Liver (tissue), 8 donors: ENCODE measurements at regions not wholly inside any gene's neighbourhood (a gene's known extent, or its start where the extent isn't known, plus 50 kb on each side); places are given as distances from the start of the nearest gene placed in this dataset.

Experiments
- DNase-seq: peaks from one replicate; pipeline ENCODE4 v3.0.0-alpha.2; 2017; ENCODE audit warnings: low spot score
- H3K27ac ChIP-seq, 2 donors: one replicate each; pipeline ENCODE4 v1.7.0; 2013; ENCODE audit warnings: inconsistent platforms in 2 of 2, low read length in 2 of 2, control low read depth in 1 of 2, low read depth in 1 of 2, mild to moderate bottlenecking in 1 of 2
- H3K27me3 ChIP-seq, 4 donors: one replicate each; pipeline versions ENCODE4 v1.6.1 to v1.7.0; 2013; ENCODE audit warnings: low read length in 3 of 4, inconsistent platforms in 1 of 4, mild to moderate bottlenecking in 1 of 4, moderate library complexity in 1 of 4; ENCODE audit not compliant: control insufficient read depth in 4 of 4, insufficient read depth in 4 of 4
- H3K36me3 ChIP-seq, 4 donors: one replicate each; pipeline versions ENCODE4 v1.6.1 to v1.7.0; 2013; ENCODE audit warnings: low read length in 3 of 4, mild to moderate bottlenecking in 3 of 4, low read depth in 1 of 4, moderate library complexity in 1 of 4; ENCODE audit not compliant: control insufficient read depth in 4 of 4, insufficient read depth in 3 of 4
- H3K4me1 ChIP-seq, 4 donors: one replicate each; pipeline versions ENCODE4 v1.6.1 to v1.7.0; 2013; ENCODE audit warnings: low read length in 3 of 4, mild to moderate bottlenecking in 3 of 4, moderate library complexity in 1 of 4; ENCODE audit not compliant: control insufficient read depth in 4 of 4, insufficient read depth in 4 of 4
- H3K4me3 ChIP-seq, 3 donors: one replicate each; pipeline versions ENCODE4 v1.6.1 to v1.7.0; 2013; ENCODE audit warnings: low read length in 3 of 3, control low read depth in 1 of 3, low read depth in 1 of 3, mild to moderate bottlenecking in 1 of 3
- H3K9ac ChIP-seq, 2 donors: one replicate each; pipeline ENCODE4 v1.7.0; 2013; ENCODE audit warnings: low read length in 2 of 2, mild to moderate bottlenecking in 2 of 2, moderate library complexity in 2 of 2, control low read depth in 1 of 2, low read depth in 1 of 2
- H3K9me3 ChIP-seq, 4 donors: one replicate each; pipeline versions ENCODE4 v1.6.1 to v1.7.0; 2013; ENCODE audit warnings: low read length in 3 of 4; ENCODE audit not compliant: control insufficient read depth in 4 of 4
- ATF3 ChIP-seq: IDR thresholded peaks from 2 replicates; pipeline ENCODE4 v1.6.1; 2016; ENCODE audit warnings: antibody characterized with exemption
- CTCF ChIP-seq: fragments of 150-350 bp; IDR thresholded peaks from 2 replicates; pipeline ENCODE4 v1.5.1; 2017; ENCODE audit warnings: improper control_type of control experiment, low read depth, low read length; ENCODE audit not compliant: missing input control
- EGR1 ChIP-seq, 2 donors: IDR thresholded peaks; 2 replicates each; pipeline ENCODE4 v1.6.1; 2016 to 2018; ENCODE audit warnings: antibody characterized with exemption in 2 of 2, low read depth in 2 of 2
- FOXA2 ChIP-seq: IDR thresholded peaks from 2 replicates; pipeline ENCODE4 v1.6.1; 2016; ENCODE audit warnings: antibody characterized with exemption
- REST ChIP-seq: IDR thresholded peaks from 2 replicates; pipeline ENCODE4 v1.6.1; 2016; ENCODE audit warnings: antibody characterized with exemption, mild to moderate bottlenecking
- RXRA ChIP-seq, 2 donors: IDR thresholded peaks; 2 replicates each; pipeline ENCODE4 v1.6.1; 2017 to 2018; ENCODE audit warnings: antibody characterized with exemption in 2 of 2, mild to moderate bottlenecking in 1 of 2
- SP1 ChIP-seq: IDR thresholded peaks from 2 replicates; pipeline ENCODE4 v1.6.1; 2018; ENCODE audit warnings: antibody characterized with exemption, mild to moderate bottlenecking
- YY1 ChIP-seq: IDR thresholded peaks from 2 replicates; pipeline ENCODE4 v1.6.1; 2016; ENCODE audit warnings: antibody characterized with exemption, mild to moderate bottlenecking
- ZBTB33 ChIP-seq: IDR thresholded peaks from 2 replicates; pipeline ENCODE4 v1.6.1; 2016; ENCODE audit warnings: antibody characterized with exemption
- WGBS: extraction: QIAGEN DNeasy Blood & Tissue Kit; methylation state at CpG from one replicate; pipeline ENCODE4 v1.1.7; 2013; 5-methylcytosine and 5-hydroxymethylcytosine counted together
- donor health status: healthy.
- donor health status: healthy.
- donor health status: healthy.
- donor health status: healthy.
- donor health status: healthy.

GRCh38 chr6:115214283-115214682 is 846.4 kb downstream of the FRK start:
- TF ChIP-seq REST: no peak
- TF ChIP-seq SP1: no peak
- TF ChIP-seq EGR1 (IDR thresholded peaks at IDR 0.05; ENCODE audit: low read depth in 2 of 2): no peak
- no peak for TF ChIP-seq FOXA2
- no peak for TF ChIP-seq ATF3
- no peak for TF ChIP-seq CTCF
- no peak for TF ChIP-seq ZBTB33
- TF ChIP-seq RXRA (IDR thresholded peaks at IDR 0.05): no peak
- TF ChIP-seq YY1: no peak
- Histone ChIP-seq H3K27me3 (no peaks in the 10 kb centered on the region), H3K27ac (no peak overlapping the region), H3K4me3 (no peak overlapping the region), H3K9me3 (no peaks in the 10 kb centered on the region), H3K36me3 (no peaks in the 10 kb centered on the region), H3K4me1 (no peaks in the 10 kb centered on the region), H3K9ac (no peak overlapping the region)
- DNase-seq: no peak
- WGBS: 37% methylated on average over 1 of the region's 1 CpG

- no peak for DNase-seq
- Histone ChIP-seq H3K27ac (no peak overlapping the region), H3K9ac (no peak overlapping the region), H3K36me3 (no peaks in the 10 kb centered on the region), H3K27me3 (no peaks in the 10 kb centered on the region), H3K9me3 (peaks cover 0 to 4% (median 0%) of the 10 kb centered on the region in 4 donors), H3K4me3 (no peak overlapping the region), H3K4me1 (no peaks in the 10 kb centered on the region)
- no peak for TF ChIP-seq ZBTB33
- WGBS: 71% methylated on average over 4 of the region's 4 CpGs
Observed at GRCh38 chr6:115203381-115203780, 857.3 kb downstream of the FRK start.
